ENCODE measurements at regions not wholly inside any gene's neighbourhood (a gene's known extent, or its start where the extent isn't known, plus 50 kb on each side); places are given as distances from the start of the nearest gene placed in this dataset.

GRCh38 chr14:71320107-71320733 lies 413.0 kb downstream of the PCNX1 start, which contains the start of gene SIPA1L1 (continued):
- TF ChIP-seq ASH1L (IDR thresholded peaks at IDR 0.05; ENCODE audit: borderline replicate concordance, low read depth, partially characterized antibody) (no peak), ZNF23 (CRISPR knock-in tag; IDR thresholded peaks at IDR 0.05) (no peak), PPARD (CRISPR knock-in tag; IDR thresholded peaks at IDR 0.05) (no peak), GMEB1 (CRISPR knock-in tag; IDR thresholded peaks at IDR 0.05) (no peak), MYBL2 (IDR thresholded peaks at IDR 0.05; ENCODE audit: low read depth) (no peak), MYBL2 (CRISPR knock-in tag; IDR thresholded peaks at IDR 0.05; ENCODE audit: borderline replicate concordance) (no peak), TCF3 (CRISPR knock-in tag; IDR thresholded peaks at IDR 0.05) (no peak), SAFB (IDR thresholded peaks at IDR 0.05; ENCODE audit: borderline replicate concordance, low read depth, low read length) (no peak), NFIC (IDR thresholded peaks at IDR 0.05) (no peak), KHSRP (IDR thresholded peaks at IDR 0.05) (no peak), JUND (IDR thresholded peaks at IDR 0.05; ENCODE audit: borderline replicate concordance, low read depth, low read length) (peak; percentile 89), JUND (tag; IDR thresholded peaks at IDR 0.05; ENCODE audit: borderline replicate concordance, low read depth, low read length) (peak; percentile 78; the same call in 1 of the 3 replicates), NELFE (IDR thresholded peaks at IDR 0.05; ENCODE audit: insufficient read depth, insufficient read length) (no peak), E2F1 (CRISPR knock-in tag; IDR thresholded peaks at IDR 0.05) (no peak), STAT5B (CRISPR knock-in tag; IDR thresholded peaks at IDR 0.05) (no peak), GABPB1 (CRISPR knock-in tag; IDR thresholded peaks at IDR 0.05) (no peak), HOMEZ (CRISPR knock-in tag; IDR thresholded peaks at IDR 0.05) (no peak), NFXL1 (CRISPR knock-in tag; IDR thresholded peaks at IDR 0.05) (no peak), POLR2G (IDR thresholded peaks at IDR 0.05; ENCODE audit: low read depth, low read length) (peak; percentile 75), USF2 (CRISPR knock-in tag; IDR thresholded peaks at IDR 0.05) (no peak), CBFB (CRISPR knock-in tag; IDR thresholded peaks at IDR 0.05) (no peak), PTTG1 (tag; IDR thresholded peaks at IDR 0.05; ENCODE audit: low read depth) (no peak), EP400 (IDR thresholded peaks at IDR 0.05) (peak; percentile 45)

Measured in K562 (cell line).